GM23248 (cell line): ENCODE measurements at regions not wholly inside any gene's neighbourhood (a gene's known extent, or its start where the extent isn't known, plus 50 kb on each side); places are given as distances from the start of the nearest gene placed in this dataset.

Source experiments
- EZH2 ChIP-seq: fragments of 200-600 bp; sonication (generic); IDR thresholded peaks from 2 replicates; pipeline ENCODE4 v1.6.1; 2018; ENCODE audit warnings: antibody characterized with exemption, mild to moderate bottlenecking; ENCODE audit not compliant: insufficient read depth, poor library complexity, severe bottlenecking
- EZH2phosphoT487 ChIP-seq: fragments of 200-600 bp; sonication (generic); IDR thresholded peaks from 2 replicates; pipeline ENCODE4 v1.6.1; 2018; ENCODE audit warnings: antibody characterized with exemption, moderate library complexity, mild to moderate bottlenecking, low read depth; ENCODE audit not compliant: insufficient read depth

GRCh38 chr13:57286511-57287098 is 119.6 kb downstream of the PRR20E start:
- TF ChIP-seq EZH2phosphoT487: no peak
- TF ChIP-seq EZH2: no peak
